ENCODE measurements at regions not wholly inside any gene's neighbourhood (a gene's known extent, or its start where the extent isn't known, plus 50 kb on each side); places are given as distances from the start of the nearest gene placed in this dataset.

DNA sequence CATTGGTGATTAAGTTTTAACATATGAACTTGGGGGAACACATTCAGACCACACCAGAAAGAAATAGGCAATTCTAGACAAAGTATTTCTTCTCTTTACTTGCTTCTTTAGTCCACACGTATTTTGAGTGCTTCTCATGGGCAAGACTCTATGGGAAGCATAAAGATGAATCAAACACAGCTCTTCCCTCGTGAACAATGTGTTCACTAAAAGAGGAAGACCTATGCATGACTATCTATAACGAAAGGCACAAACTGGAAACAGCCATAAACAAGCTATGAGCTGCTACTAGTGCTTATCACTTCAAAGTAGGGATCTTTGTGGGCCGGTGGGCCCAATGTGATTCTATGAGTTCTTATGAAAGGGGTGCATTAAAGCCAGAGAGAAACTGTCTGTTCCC, 53.0 kb upstream of the PRDX6 start:
- TF ChIP-seq, protein P1, sequence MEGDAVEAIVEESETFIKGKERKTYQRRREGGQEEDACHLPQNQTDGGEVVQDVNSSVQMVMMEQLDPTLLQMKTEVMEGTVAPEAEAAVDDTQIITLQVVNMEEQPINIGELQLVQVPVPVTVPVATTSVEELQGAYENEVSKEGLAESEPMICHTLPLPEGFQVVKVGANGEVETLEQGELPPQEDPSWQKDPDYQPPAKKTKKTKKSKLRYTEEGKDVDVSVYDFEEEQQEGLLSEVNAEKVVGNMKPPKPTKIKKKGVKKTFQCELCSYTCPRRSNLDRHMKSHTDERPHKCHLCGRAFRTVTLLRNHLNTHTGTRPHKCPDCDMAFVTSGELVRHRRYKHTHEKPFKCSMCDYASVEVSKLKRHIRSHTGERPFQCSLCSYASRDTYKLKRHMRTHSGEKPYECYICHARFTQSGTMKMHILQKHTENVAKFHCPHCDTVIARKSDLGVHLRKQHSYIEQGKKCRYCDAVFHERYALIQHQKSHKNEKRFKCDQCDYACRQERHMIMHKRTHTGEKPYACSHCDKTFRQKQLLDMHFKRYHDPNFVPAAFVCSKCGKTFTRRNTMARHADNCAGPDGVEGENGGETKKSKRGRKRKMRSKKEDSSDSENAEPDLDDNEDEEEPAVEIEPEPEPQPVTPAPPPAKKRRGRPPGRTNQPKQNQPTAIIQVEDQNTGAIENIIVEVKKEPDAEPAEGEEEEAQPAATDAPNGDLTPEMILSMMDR (IDR thresholded peaks at IDR 0.05): no peak
- TF ChIP-seq POLR2A (IDR thresholded peaks at IDR 0.05; ENCODE audit: low read depth) (no peak), EP300 (IDR thresholded peaks at IDR 0.05) (no peak)
